Activated CD8-positive, alpha-beta T cell treated with anti-CD3 and anti-CD28 coated beads for 36 hours (primary cell): ENCODE measurements at regions not wholly inside any gene's neighbourhood (a gene's known extent, or its start where the extent isn't known, plus 50 kb on each side); places are given as distances from the start of the nearest gene placed in this dataset.

Experiments
- ATAC-seq: fragments of 200-7000 bp; cut with Tn5 transposase; one replicate; pipeline ENCODE4 v1.10.0; 2021; ENCODE audit warnings: mild to moderate bottlenecking, moderate library complexity
- CTCF ChIA-PET: fragments of 350-600 bp; sonication (Branson Sonifier 250); formaldehyde crosslinking; loops from one replicate; lab custom pipeline; 2021; ENCODE audit warnings: antibody characterized with exemption; lab: Charles Lee
- POLR2A ChIA-PET: fragments of 350-600 bp; sonication (Branson Sonifier 250); formaldehyde crosslinking; loops from one replicate; lab custom pipeline; 2021; ENCODE audit warnings: antibody characterized with exemption; lab: Charles Lee
- DNase-seq: peaks from one replicate; pipeline ENCODE4 v3.0.0-alpha.2; 2020
- H3K27ac Mint-ChIP-seq: one replicate; pipeline ENCODE4 v1.8.0; 2021; ENCODE audit warnings: mild to moderate bottlenecking, mixed read lengths
- H3K27me3 Mint-ChIP-seq: one replicate; pipeline ENCODE4 v1.8.0; 2021; ENCODE audit warnings: mixed read lengths
- H3K36me3 Mint-ChIP-seq: one replicate; pipeline ENCODE4 v1.8.0; 2021; ENCODE audit warnings: low read depth, mixed read lengths
- H3K4me1 Mint-ChIP-seq: one replicate; pipeline ENCODE4 v1.8.0; 2021; ENCODE audit warnings: low read depth, mixed read lengths
- H3K4me3 Mint-ChIP-seq: one replicate; pipeline ENCODE4 v1.8.0; 2021; ENCODE audit warnings: mild to moderate bottlenecking, moderate library complexity, mixed read lengths
- H3K9me3 Mint-ChIP-seq: one replicate; pipeline ENCODE4 v1.8.0; 2021; ENCODE audit warnings: mixed read lengths
- CTCF ChIP-seq: fragments of 200-600 bp; IDR thresholded peaks from one replicate; pipeline ENCODE4 v1.8.0; 2022; ENCODE audit warnings: antibody characterized with exemption, mild to moderate bottlenecking
- intact Hi-C: fragments of 100-400 bp; cut with micrococcal nuclease; formaldehyde crosslinking; loops from one replicate; pipeline ENCODE4 v1.10.0; 2022

- no peak for TF ChIP-seq CTCF
- Mint-ChIP-seq H3K4me3 (no peak overlapping the region), H3K27ac (no peak overlapping the region), H3K27me3 (no peaks in the 10 kb centered on the region), H3K36me3 (no peaks in the 10 kb centered on the region), H3K9me3 (no peaks in the 10 kb centered on the region), H3K4me1 (no peaks in the 10 kb centered on the region)
- intact Hi-C loops = no loop called here
- no peak for DNase-seq
- ATAC-seq = no peak
- POLR2A ChIA-PET = no interaction called here
- CTCF ChIA-PET = no interaction called here
Observed at GRCh38 chr3:182078929-182079328, 367.2 kb downstream of the SOX2 start.

- Mint-ChIP-seq H3K9me3 (no peaks in the 10 kb centered on the region), H3K4me1 (no peaks in the 10 kb centered on the region), H3K27ac (no peak overlapping the region), H3K27me3 (no peaks in the 10 kb centered on the region), H3K36me3 (no peaks in the 10 kb centered on the region), H3K4me3 (no peak overlapping the region)
- no peak for DNase-seq
- TF ChIP-seq CTCF = no peak
- no peak for ATAC-seq
- ChIA-PET POLR2A (no interaction called here), CTCF (no interaction called here)
- intact Hi-C loops = no loop called here
Observed at GRCh38 chr3:182081096-182081495, 369.4 kb downstream of the SOX2 start.

- intact Hi-C loops = no loop called here
- ATAC-seq = no peak
- Mint-ChIP-seq H3K36me3 (no peaks in the 10 kb centered on the region), H3K4me3 (no peak overlapping the region), H3K27me3 (no peaks in the 10 kb centered on the region), H3K4me1 (no peaks in the 10 kb centered on the region), H3K27ac (no peak overlapping the region), H3K9me3 (no peaks in the 10 kb centered on the region)
- no peak for DNase-seq
- no peak for TF ChIP-seq CTCF
- CTCF ChIA-PET = no interaction called here
- POLR2A ChIA-PET = no interaction called here
Observed at GRCh38 chr3:182083112-182083511, 371.4 kb downstream of the SOX2 start.

- intact Hi-C loops = no loop called here
- Mint-ChIP-seq H3K4me1 (no peaks in the 10 kb centered on the region), H3K36me3 (no peaks in the 10 kb centered on the region), H3K27ac (no peak overlapping the region), H3K4me3 (no peak overlapping the region), H3K9me3 (peaks cover 5% of the 10 kb centered on the region), H3K27me3 (no peaks in the 10 kb centered on the region)
- ChIA-PET POLR2A (no interaction called here), CTCF (interaction anchor here (2.0 kb wide), 1 partner anchor 21 kb away, joined by 4 read pairs; no protein-coding TSS in a partner anchor)
- no peak for DNase-seq
- no peak for ATAC-seq
- no peak for TF ChIP-seq CTCF
Observed at GRCh38 chr3:182092662-182093262, 381.0 kb downstream of the SOX2 start.

GRCh38 chr3:182094321-182094720 is 382.6 kb downstream of the SOX2 start:
- H3K4me1 Mint-ChIP-seq = no peaks in the 10 kb centered on the region
- DNase-seq (no peak), ATAC-seq (no peak)
- H3K27me3 Mint-ChIP-seq = no peaks in the 10 kb centered on the region
- H3K4me3 Mint-ChIP-seq = no peak overlapping the region
- no peak overlapping the region for H3K27ac Mint-ChIP-seq
- ChIA-PET POLR2A (no interaction called here), CTCF (no interaction called here)
- TF ChIP-seq CTCF = no peak
- peaks cover 5% of the 10 kb centered on the region for H3K9me3 Mint-ChIP-seq
- intact Hi-C loops = no loop called here
- H3K36me3 Mint-ChIP-seq = no peaks in the 10 kb centered on the region
